ENCODE measurements at regions not wholly inside any gene's neighbourhood (a gene's known extent, or its start where the extent isn't known, plus 50 kb on each side); places are given as distances from the start of the nearest gene placed in this dataset.

GRCh38 chr9:14405176-14405706 lies 91.3 kb upstream of the NFIB start:
- TF ChIP-seq EZH2 (IDR thresholded peaks at IDR 0.05; ENCODE audit: borderline replicate concordance, low read length), result no peak
- TF ChIP-seq CTCF (IDR thresholded peaks at IDR 0.05; ENCODE audit: low read length), result no peak
- no peaks in the 10 kb centered on the region for H3K4me1 ChIP-seq (ENCODE audit: insufficient read depth, low read length, severe bottlenecking)
- no peak overlapping the region for H2AFZ ChIP-seq (ENCODE audit: low read length)
- H3K4me2 ChIP-seq (ENCODE audit: low read length), result no peak overlapping the region
- no peaks in the 10 kb centered on the region for H4K20me1 ChIP-seq (ENCODE audit: insufficient read depth, low read length)
- H3K27ac ChIP-seq (ENCODE audit: low read depth, low read length, poor library complexity, severe bottlenecking), result no peak overlapping the region
- H3K79me2 ChIP-seq (ENCODE audit: insufficient read depth, low read length), result no peaks in the 10 kb centered on the region
- no peaks in the 10 kb centered on the region for H3F3A ChIP-seq (ENCODE audit: insufficient read depth, low read length)
- H3K9me3 ChIP-seq (ENCODE audit: low read length), result no peaks in the 10 kb centered on the region
- no peaks in the 10 kb centered on the region for H3K9me2 ChIP-seq (ENCODE audit: low read depth, low read length)
- H3K27me3 ChIP-seq (ENCODE audit: insufficient read depth, low read length), result no peaks in the 10 kb centered on the region
- no peaks in the 10 kb centered on the region for H3K36me3 ChIP-seq (ENCODE audit: insufficient read depth, low read length)
- H3K4me3 ChIP-seq (ENCODE audit: low read depth, low read length, poor library complexity, severe bottlenecking), result no peak overlapping the region
- H3K9ac ChIP-seq (ENCODE audit: low read length), result no peak overlapping the region

- H3F3A ChIP-seq (ENCODE audit: insufficient read depth, low read length), result no peaks in the 10 kb centered on the region
- H3K4me2 ChIP-seq (ENCODE audit: low read length), result no peak overlapping the region
- H4K20me1 ChIP-seq (ENCODE audit: insufficient read depth, low read length), result no peaks in the 10 kb centered on the region
- TF ChIP-seq EZH2 (IDR thresholded peaks at IDR 0.05; ENCODE audit: borderline replicate concordance, low read length) (no peak), CTCF (IDR thresholded peaks at IDR 0.05; ENCODE audit: low read length) (no peak)
- no peaks in the 10 kb centered on the region for H3K27me3 ChIP-seq (ENCODE audit: insufficient read depth, low read length)
- H3K4me3 ChIP-seq (ENCODE audit: low read depth, low read length, poor library complexity, severe bottlenecking), result no peak overlapping the region
- no peaks in the 10 kb centered on the region for H3K36me3 ChIP-seq (ENCODE audit: insufficient read depth, low read length)
- no peak overlapping the region for H2AFZ ChIP-seq (ENCODE audit: low read length)
- H3K9me2 ChIP-seq (ENCODE audit: low read depth, low read length), result no peaks in the 10 kb centered on the region
- no peaks in the 10 kb centered on the region for H3K79me2 ChIP-seq (ENCODE audit: insufficient read depth, low read length)
- H3K9ac ChIP-seq (ENCODE audit: low read length), result no peak overlapping the region
- H3K4me1 ChIP-seq (ENCODE audit: insufficient read depth, low read length, severe bottlenecking), result no peaks in the 10 kb centered on the region
- no peak overlapping the region for H3K27ac ChIP-seq (ENCODE audit: low read depth, low read length, poor library complexity, severe bottlenecking)
- H3K9me3 ChIP-seq (ENCODE audit: low read length), result no peaks in the 10 kb centered on the region
Observed at GRCh38 chr9:14403081-14403480, 89.1 kb upstream of the NFIB start.

GRCh38 chr9:14402583-14402982 lies 88.6 kb upstream of the NFIB start:
- Histone ChIP-seq H4K20me1 (ENCODE audit: insufficient read depth, low read length) (no peaks in the 10 kb centered on the region), H3K4me1 (ENCODE audit: insufficient read depth, low read length, severe bottlenecking) (no peaks in the 10 kb centered on the region), H3K27ac (ENCODE audit: low read depth, low read length, poor library complexity, severe bottlenecking) (no peak overlapping the region), H3K36me3 (ENCODE audit: insufficient read depth, low read length) (no peaks in the 10 kb centered on the region), H3K79me2 (ENCODE audit: insufficient read depth, low read length) (no peaks in the 10 kb centered on the region), H3K9me2 (ENCODE audit: low read depth, low read length) (no peaks in the 10 kb centered on the region), H3K4me3 (ENCODE audit: low read depth, low read length, poor library complexity, severe bottlenecking) (no peak overlapping the region), H3F3A (ENCODE audit: insufficient read depth, low read length) (no peaks in the 10 kb centered on the region), H3K9ac (ENCODE audit: low read length) (no peak overlapping the region), H3K9me3 (ENCODE audit: low read length) (no peaks in the 10 kb centered on the region), H3K27me3 (ENCODE audit: insufficient read depth, low read length) (no peaks in the 10 kb centered on the region), H3K4me2 (ENCODE audit: low read length) (no peak overlapping the region), H2AFZ (ENCODE audit: low read length) (no peak overlapping the region)
- TF ChIP-seq CTCF (IDR thresholded peaks at IDR 0.05; ENCODE audit: low read length) (no peak), EZH2 (IDR thresholded peaks at IDR 0.05; ENCODE audit: borderline replicate concordance, low read length) (no peak)
